ENCODE measurements at regions not wholly inside any gene's neighbourhood (a gene's known extent, or its start where the extent isn't known, plus 50 kb on each side); places are given as distances from the start of the nearest gene placed in this dataset.

GRCh38 chr11:81634483-81634882 is 1099.2 kb downstream of the FAM181B start:
- Histone ChIP-seq H3K27ac (ENCODE audit: low read depth, low read length) (no peak overlapping the region), H3K4me1 (ENCODE audit: control insufficient read depth, insufficient read depth, low read length) (no peaks in the 10 kb centered on the region), H3K4me3 (ENCODE audit: low read depth, low read length) (no peak overlapping the region), H3K36me3 (ENCODE audit: control insufficient read depth, insufficient read depth, low read length) (no peaks in the 10 kb centered on the region), H3K9me3 (ENCODE audit: control insufficient read depth, insufficient read depth, low read length) (no peaks in the 10 kb centered on the region), H3K27me3 (ENCODE audit: control insufficient read depth, insufficient read depth, low read length) (no peaks in the 10 kb centered on the region)
- WGBS (ENCODE audit: insufficient coverage) = 84% methylated on average over 7 of the region's 7 CpGs
- no peak for DNase-seq (ENCODE audit: low read depth in 4 of 6, low spot score in 6 of 6)

DNA sequence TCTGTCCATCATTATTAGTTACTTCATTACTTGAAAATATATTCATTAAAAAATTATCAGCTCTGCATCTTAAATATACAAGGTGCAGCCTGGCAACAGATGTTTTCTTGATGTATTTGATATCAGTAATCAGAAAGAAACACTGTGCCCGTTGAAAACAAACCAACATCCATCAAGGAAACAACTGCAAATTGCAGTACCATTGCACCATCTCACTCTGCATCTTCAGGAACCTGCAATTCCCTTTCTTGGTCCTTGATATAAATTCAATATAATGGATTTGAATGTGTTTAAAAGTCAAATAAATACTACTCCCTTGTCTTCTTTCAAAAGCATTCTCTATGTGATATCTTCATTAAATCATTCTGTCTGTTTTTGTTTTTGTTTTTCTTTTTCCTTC is 1131.2 kb downstream of the FAM181B start:
- no CpG with 5 or more reads among the region's 1 CpG for WGBS (ENCODE audit: insufficient coverage)
- H3K4me1 ChIP-seq (ENCODE audit: control insufficient read depth, insufficient read depth, low read length) = no peaks in the 10 kb centered on the region

DNA sequence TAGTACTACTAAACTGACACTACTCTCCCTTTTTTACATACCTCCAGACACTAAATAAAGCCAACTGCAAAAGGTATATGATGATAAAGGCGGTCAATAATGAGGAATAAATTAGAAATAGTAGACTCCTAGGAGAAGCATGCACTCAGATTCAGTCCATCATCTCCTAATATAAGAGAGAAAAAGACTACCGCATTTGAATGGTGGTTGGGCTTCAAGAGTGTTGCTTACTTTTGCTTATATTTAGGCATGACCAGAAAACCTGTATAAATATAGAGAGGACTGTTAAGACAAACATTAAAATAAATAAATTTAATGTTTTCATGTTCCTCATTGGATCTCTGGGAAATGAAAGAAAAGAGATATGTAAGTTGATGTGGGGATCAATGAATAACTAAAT is 1137.0 kb downstream of the FAM181B start:
- Histone ChIP-seq H3K9me3 (ENCODE audit: control insufficient read depth, insufficient read depth, low read length) (no peaks in the 10 kb centered on the region), H3K27me3 (ENCODE audit: control insufficient read depth, insufficient read depth, low read length) (no peaks in the 10 kb centered on the region), H3K4me3 (ENCODE audit: low read depth, low read length) (no peak overlapping the region), H3K27ac (ENCODE audit: low read depth, low read length) (no peak overlapping the region), H3K4me1 (ENCODE audit: control insufficient read depth, insufficient read depth, low read length) (no peaks in the 10 kb centered on the region), H3K36me3 (ENCODE audit: control insufficient read depth, insufficient read depth, low read length) (no peaks in the 10 kb centered on the region)
- WGBS (ENCODE audit: insufficient coverage) = no CpG with 5 or more reads among the region's 2 CpGs
- DNase-seq (ENCODE audit: low read depth in 4 of 6, low spot score in 6 of 6) = peak in 1 of 6 donors; percentile 19

More for the DNA sequence above, 1131.2 kb downstream of the FAM181B start:
- no peak for DNase-seq (ENCODE audit: low read depth in 4 of 6, low spot score in 6 of 6)
- H3K27ac ChIP-seq (ENCODE audit: low read depth, low read length) = no peak overlapping the region
- no peaks in the 10 kb centered on the region for H3K36me3 ChIP-seq (ENCODE audit: control insufficient read depth, insufficient read depth, low read length)
- H3K27me3 ChIP-seq (ENCODE audit: control insufficient read depth, insufficient read depth, low read length) = no peaks in the 10 kb centered on the region
- no peaks in the 10 kb centered on the region for H3K9me3 ChIP-seq (ENCODE audit: control insufficient read depth, insufficient read depth, low read length)
- no peak overlapping the region for H3K4me3 ChIP-seq (ENCODE audit: low read depth, low read length)

- H3K4me3 ChIP-seq (ENCODE audit: low read depth, low read length) = no peak overlapping the region
- H3K36me3 ChIP-seq (ENCODE audit: control insufficient read depth, insufficient read depth, low read length) = no peaks in the 10 kb centered on the region
- no peak overlapping the region for H3K27ac ChIP-seq (ENCODE audit: low read depth, low read length)
- no CpG with 5 or more reads among the region's 2 CpGs for WGBS (ENCODE audit: insufficient coverage)
- DNase-seq (ENCODE audit: low read depth in 4 of 6, low spot score in 6 of 6) = peak in 1 of 6 donors; percentile 45
- H3K4me1 ChIP-seq (ENCODE audit: control insufficient read depth, insufficient read depth, low read length) = no peaks in the 10 kb centered on the region
- no peaks in the 10 kb centered on the region for H3K9me3 ChIP-seq (ENCODE audit: control insufficient read depth, insufficient read depth, low read length)
- no peaks in the 10 kb centered on the region for H3K27me3 ChIP-seq (ENCODE audit: control insufficient read depth, insufficient read depth, low read length)
Observed at GRCh38 chr11:81585390-81585933, 1148.2 kb downstream of the FAM181B start.

GRCh38 chr11:81579339-81579738 is 1154.3 kb downstream of the FAM181B start:
- H3K27me3 ChIP-seq (ENCODE audit: control insufficient read depth, insufficient read depth, low read length) = no peaks in the 10 kb centered on the region
- no peak for DNase-seq (ENCODE audit: low read depth in 4 of 6, low spot score in 6 of 6)
- H3K9me3 ChIP-seq (ENCODE audit: control insufficient read depth, insufficient read depth, low read length) = no peaks in the 10 kb centered on the region
- H3K27ac ChIP-seq (ENCODE audit: low read depth, low read length) = no peak overlapping the region
- 7% methylated on average over 1 of the region's 2 CpGs for WGBS (ENCODE audit: insufficient coverage)
- H3K36me3 ChIP-seq (ENCODE audit: control insufficient read depth, insufficient read depth, low read length) = no peaks in the 10 kb centered on the region
- no peak overlapping the region for H3K4me3 ChIP-seq (ENCODE audit: low read depth, low read length)
- H3K4me1 ChIP-seq (ENCODE audit: control insufficient read depth, insufficient read depth, low read length) = no peaks in the 10 kb centered on the region

DNA sequence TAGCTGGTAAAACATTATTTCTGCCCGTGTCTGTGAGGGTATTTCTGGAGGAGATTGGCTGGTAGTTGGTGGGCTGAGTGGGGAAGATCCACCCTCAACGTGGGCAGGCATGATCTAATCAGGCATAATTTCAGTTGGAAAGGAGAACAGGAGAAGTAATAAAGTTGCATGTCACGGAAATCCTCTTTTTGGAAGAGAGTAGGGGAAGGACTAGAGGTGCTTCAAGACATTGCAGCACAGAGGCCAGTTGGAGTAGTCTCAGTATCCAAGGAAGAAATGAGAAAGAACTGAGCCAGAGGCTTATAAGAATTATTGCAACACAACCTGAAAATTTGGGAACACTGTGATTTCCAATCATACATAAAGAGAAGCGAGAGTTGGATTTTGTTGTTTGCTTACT is 1155.1 kb downstream of the FAM181B start:
- DNase-seq (ENCODE audit: low read depth in 4 of 6, low spot score in 6 of 6) = no peak
- 65% methylated on average over 3 of the region's 4 CpGs for WGBS (ENCODE audit: insufficient coverage)
- Histone ChIP-seq H3K9me3 (ENCODE audit: control insufficient read depth, insufficient read depth, low read length) (no peaks in the 10 kb centered on the region), H3K4me1 (ENCODE audit: control insufficient read depth, insufficient read depth, low read length) (no peaks in the 10 kb centered on the region), H3K27ac (ENCODE audit: low read depth, low read length) (no peak overlapping the region), H3K36me3 (ENCODE audit: control insufficient read depth, insufficient read depth, low read length) (no peaks in the 10 kb centered on the region), H3K27me3 (ENCODE audit: control insufficient read depth, insufficient read depth, low read length) (no peaks in the 10 kb centered on the region), H3K4me3 (ENCODE audit: low read depth, low read length) (no peak overlapping the region)

GRCh38 chr11:81574301-81574700 is 1159.4 kb downstream of the FAM181B start:
- H3K36me3 ChIP-seq (ENCODE audit: control insufficient read depth, insufficient read depth, low read length) = no peaks in the 10 kb centered on the region
- no peaks in the 10 kb centered on the region for H3K4me1 ChIP-seq (ENCODE audit: control insufficient read depth, insufficient read depth, low read length)
- no CpG with 5 or more reads among the region's 2 CpGs for WGBS (ENCODE audit: insufficient coverage)
- no peaks in the 10 kb centered on the region for H3K9me3 ChIP-seq (ENCODE audit: control insufficient read depth, insufficient read depth, low read length)
- no peak overlapping the region for H3K27ac ChIP-seq (ENCODE audit: low read depth, low read length)
- no peaks in the 10 kb centered on the region for H3K27me3 ChIP-seq (ENCODE audit: control insufficient read depth, insufficient read depth, low read length)
- peak in 1 of 6 donors; percentile 3 for DNase-seq (ENCODE audit: low read depth in 4 of 6, low spot score in 6 of 6)
- H3K4me3 ChIP-seq (ENCODE audit: low read depth, low read length) = no peak overlapping the region

DNA sequence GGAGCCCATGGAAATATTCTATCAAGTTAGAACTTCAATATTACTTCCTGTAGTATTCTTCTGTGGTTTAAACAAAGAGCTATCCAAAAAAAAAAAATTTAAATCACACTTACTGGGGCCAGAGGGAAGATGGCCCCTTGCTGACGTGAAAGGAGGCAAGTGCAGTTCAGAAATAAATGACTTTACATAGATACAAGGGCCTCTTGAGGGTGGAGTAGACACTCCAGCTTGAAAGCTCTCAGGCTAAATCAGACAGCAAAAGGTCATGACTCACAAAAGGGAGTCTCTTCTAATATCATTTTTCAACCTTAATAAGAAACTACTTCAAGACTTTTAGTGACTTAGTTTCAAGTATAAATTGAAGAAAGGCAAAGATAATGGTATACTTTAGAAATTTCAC is 1160.3 kb downstream of the FAM181B start:
- WGBS (ENCODE audit: insufficient coverage) = no CpG with 5 or more reads among the region's 1 CpG
- H3K9me3 ChIP-seq (ENCODE audit: control insufficient read depth, insufficient read depth, low read length) = no peaks in the 10 kb centered on the region
- no peak overlapping the region for H3K4me3 ChIP-seq (ENCODE audit: low read depth, low read length)
- H3K27ac ChIP-seq (ENCODE audit: low read depth, low read length) = no peak overlapping the region
- no peak for DNase-seq (ENCODE audit: low read depth in 4 of 6, low spot score in 6 of 6)
- no peaks in the 10 kb centered on the region for H3K4me1 ChIP-seq (ENCODE audit: control insufficient read depth, insufficient read depth, low read length)
- no peaks in the 10 kb centered on the region for H3K36me3 ChIP-seq (ENCODE audit: control insufficient read depth, insufficient read depth, low read length)
- no peaks in the 10 kb centered on the region for H3K27me3 ChIP-seq (ENCODE audit: control insufficient read depth, insufficient read depth, low read length)

DNA sequence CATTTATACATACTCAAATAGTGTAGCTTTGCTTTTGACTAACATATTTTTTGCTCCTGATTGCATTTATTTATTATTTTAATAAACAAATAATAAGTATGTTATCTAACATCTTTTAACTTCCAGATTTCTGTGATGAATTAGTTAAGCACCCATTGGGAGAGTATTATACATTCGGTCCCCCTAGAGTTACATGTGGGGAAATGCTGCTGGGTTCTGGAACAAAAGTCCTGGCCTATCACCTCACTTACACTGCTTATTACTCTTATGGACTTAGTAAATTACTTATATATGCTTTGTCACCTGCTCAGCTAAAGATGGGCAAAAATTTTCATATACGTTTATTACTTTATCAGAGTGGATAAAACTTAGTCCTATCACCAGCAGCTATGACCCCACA is 1163.0 kb downstream of the FAM181B start:
- Histone ChIP-seq H3K9me3 (ENCODE audit: control insufficient read depth, insufficient read depth, low read length) (no peaks in the 10 kb centered on the region), H3K36me3 (ENCODE audit: control insufficient read depth, insufficient read depth, low read length) (no peaks in the 10 kb centered on the region), H3K27me3 (ENCODE audit: control insufficient read depth, insufficient read depth, low read length) (no peaks in the 10 kb centered on the region), H3K4me3 (ENCODE audit: low read depth, low read length) (no peak overlapping the region), H3K4me1 (ENCODE audit: control insufficient read depth, insufficient read depth, low read length) (no peaks in the 10 kb centered on the region), H3K27ac (ENCODE audit: low read depth, low read length) (no peak overlapping the region)
- WGBS (ENCODE audit: insufficient coverage) = no CpG with 5 or more reads among the region's 2 CpGs
- DNase-seq (ENCODE audit: low read depth in 4 of 6, low spot score in 6 of 6) = no peak

DNA sequence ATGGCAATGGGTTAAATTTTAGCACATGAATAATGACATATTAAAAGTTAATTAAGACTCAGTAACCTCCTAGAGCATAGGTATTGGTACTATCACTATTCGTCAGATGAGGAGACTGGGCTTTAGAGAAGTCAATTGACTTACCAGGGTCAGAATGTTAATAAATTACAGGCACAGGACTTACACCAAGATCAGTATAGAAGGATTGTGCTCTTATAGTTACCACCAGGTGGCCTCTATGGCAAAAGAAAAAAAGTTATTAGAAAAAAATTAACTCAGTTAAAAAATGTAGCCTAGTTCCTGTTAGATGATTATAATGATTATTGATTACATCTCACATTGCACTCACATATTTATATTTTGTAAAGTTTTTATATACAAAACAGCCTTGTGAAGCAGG is 1163.7 kb downstream of the FAM181B start:
- Histone ChIP-seq H3K27me3 (ENCODE audit: control insufficient read depth, insufficient read depth, low read length) (no peaks in the 10 kb centered on the region), H3K4me3 (ENCODE audit: low read depth, low read length) (no peak overlapping the region), H3K4me1 (ENCODE audit: control insufficient read depth, insufficient read depth, low read length) (no peaks in the 10 kb centered on the region), H3K36me3 (ENCODE audit: control insufficient read depth, insufficient read depth, low read length) (no peaks in the 10 kb centered on the region), H3K9me3 (ENCODE audit: control insufficient read depth, insufficient read depth, low read length) (no peaks in the 10 kb centered on the region), H3K27ac (ENCODE audit: low read depth, low read length) (no peak overlapping the region)
- no CpG with 5 or more reads among the region's 1 CpG for WGBS (ENCODE audit: insufficient coverage)
- DNase-seq (ENCODE audit: low read depth in 4 of 6, low spot score in 6 of 6) = no peak

Measured in spinal cord (tissue), 9 donors.